Keratinocyte (primary cell): ENCODE measurements at regions not wholly inside any gene's neighbourhood (a gene's known extent, or its start where the extent isn't known, plus 50 kb on each side); places are given as distances from the start of the nearest gene placed in this dataset.

Experiments used
- DNase-seq: peaks from one replicate; pipeline ENCODE4 v3.0.0-alpha.2; 2011; ENCODE audit warnings: low read depth, missing footprints, low spot score
- FAIRE-seq: peaks from 2 replicates; lab custom pipeline; 2011; peaks lifted over from hg19 to GRCh38; lab: Jason Lieb, UNC
- H2AFZ ChIP-seq: 2 replicates; pipeline ENCODE4 v1.6.0; 2012; ENCODE audit warnings: low read length, control low read depth, inconsistent platforms; ENCODE audit not compliant: control insufficient read depth
- H3K27ac ChIP-seq: 2 replicates; pipeline ENCODE4 v1.5.1; 2011; ENCODE audit warnings: low read length; ENCODE audit not compliant: control insufficient read depth, insufficient read depth
- H3K27me3 ChIP-seq: 3 replicates; pipeline ENCODE4 v1.6.0; 2011; ENCODE audit warnings: low read length; ENCODE audit not compliant: control insufficient read depth, insufficient read depth; ENCODE audit errors: extremely low read depth
- H3K36me3 ChIP-seq, 2 experiments: 2 replicates in 1 of 2; 3 replicates in 1 of 2; pipeline ENCODE4 v1.5.1; 2011; ENCODE audit warnings: low read length in 2 of 2, mild to moderate bottlenecking in 1 of 2; ENCODE audit not compliant: control insufficient read depth in 2 of 2, insufficient read depth in 2 of 2; ENCODE audit errors: extremely low read depth in 1 of 2
- H3K4me1 ChIP-seq: 3 replicates; pipeline ENCODE4 v1.5.1; 2011; ENCODE audit warnings: low read length; ENCODE audit not compliant: control insufficient read depth, insufficient read depth; ENCODE audit errors: extremely low read depth
- H3K4me2 ChIP-seq: 3 replicates; pipeline ENCODE4 v1.6.0; 2011; ENCODE audit warnings: low read depth, low read length; ENCODE audit not compliant: control insufficient read depth, insufficient read depth; ENCODE audit errors: extremely low read depth
- H3K4me3 ChIP-seq, 3 experiments: fragments of 200-600 bp in 1 of 3; sonication (generic) in 1 of 3; 2 replicates in 2 of 3; 3 replicates in 1 of 3; pipeline ENCODE4 v1.5.1; 2011 to 2016; ENCODE audit warnings: low read length in 3 of 3, mild to moderate bottlenecking in 3 of 3, control low read depth in 2 of 3, inconsistent platforms in 1 of 3, low read depth in 1 of 3, mixed read lengths in 1 of 3, mixed run types in 1 of 3, moderate library complexity in 1 of 3; ENCODE audit not compliant: control insufficient read depth in 2 of 3, insufficient read depth in 2 of 3; ENCODE audit errors: extremely low read depth in 1 of 3
- H3K79me2 ChIP-seq: 2 replicates; pipeline ENCODE4 v1.6.0; 2012; ENCODE audit warnings: low read length; ENCODE audit not compliant: control insufficient read depth, insufficient read depth
- H3K9ac ChIP-seq: 3 replicates; pipeline ENCODE4 v1.6.0; 2011; ENCODE audit warnings: low read length; ENCODE audit not compliant: control insufficient read depth, insufficient read depth; ENCODE audit errors: extremely low read depth
- H3K9me1 ChIP-seq: 3 replicates; pipeline ENCODE4 v1.6.0; 2011; ENCODE audit warnings: low read length; ENCODE audit not compliant: control insufficient read depth, insufficient read depth; ENCODE audit errors: extremely low read depth
- H3K9me3 ChIP-seq: 2 replicates; pipeline ENCODE4 v1.5.1; 2012; ENCODE audit warnings: low read depth, low read length; ENCODE audit not compliant: control insufficient read depth
- H4K20me1 ChIP-seq: 3 replicates; pipeline ENCODE4 v1.6.0; 2011; ENCODE audit warnings: low read length; ENCODE audit not compliant: control insufficient read depth, insufficient read depth; ENCODE audit errors: extremely low read depth
- CTCF ChIP-seq, 3 experiments: IDR thresholded peaks in 1 of 3; conservative IDR thresholded peaks in 1 of 3; optimal IDR thresholded peaks in 1 of 3; 2 replicates in 2 of 3; 3 replicates in 1 of 3; pipeline versions ENCODE3 to v1.5.1; 2011; ENCODE audit warnings: low read length in 3 of 3, mild to moderate bottlenecking in 3 of 3, moderate library complexity in 2 of 3, control low read depth in 1 of 3, inconsistent platforms in 1 of 3; ENCODE audit not compliant: insufficient read depth in 2 of 3; ENCODE audit errors: extremely low read depth in 1 of 3
- EZH2 ChIP-seq: IDR thresholded peaks from one replicate; pipeline ENCODE4 v1.6.1; 2012; ENCODE audit warnings: inconsistent platforms, mild to moderate bottlenecking, low read length, moderate library complexity
- dilution Hi-C: fragments of 300-500 bp; cut with MboI; formaldehyde crosslinking; loops from one replicate; pipeline ENCODE4 v1.7.0; 2020; ENCODE audit warnings: low sequenced_read_pairs; ENCODE audit not compliant: extremely low pct_ligation_motif_present

- FAIRE-seq (no peak), DNase-seq (no peak)
- no peaks in the 10 kb centered on the region for H3K27me3 ChIP-seq
- no peaks in the 10 kb centered on the region for H3K36me3 ChIP-seq
- H2AFZ ChIP-seq, result no peak overlapping the region
- H3K9ac ChIP-seq, result no peak overlapping the region
- H4K20me1 ChIP-seq, result no peaks in the 10 kb centered on the region
- H3K9me3 ChIP-seq, result no peaks in the 10 kb centered on the region
- dilution Hi-C loops, result no loop called here
- H3K4me3 ChIP-seq, result no peak overlapping the region
- no peaks in the 10 kb centered on the region for H3K79me2 ChIP-seq
- TF ChIP-seq CTCF (optimal IDR thresholded peaks at IDR 0.05 in 1 of 3, IDR thresholded peaks at IDR 0.05 in 1 of 3, conservative IDR thresholded peaks at IDR 0.05 in 1 of 3; ENCODE audit: extremely low read depth in 1 of 3, insufficient read depth in 2 of 3, low read length in 3 of 3) (no peak), EZH2 (no peak)
- no peak overlapping the region for H3K4me2 ChIP-seq
- H3K27ac ChIP-seq, result no peak overlapping the region
- peaks cover 6% of the 10 kb centered on the region for H3K4me1 ChIP-seq
- no peaks in the 10 kb centered on the region for H3K9me1 ChIP-seq
Observed at GRCh38 chr3:59531066-59531745, 481.4 kb upstream of the CFAP20DC start.

DNA sequence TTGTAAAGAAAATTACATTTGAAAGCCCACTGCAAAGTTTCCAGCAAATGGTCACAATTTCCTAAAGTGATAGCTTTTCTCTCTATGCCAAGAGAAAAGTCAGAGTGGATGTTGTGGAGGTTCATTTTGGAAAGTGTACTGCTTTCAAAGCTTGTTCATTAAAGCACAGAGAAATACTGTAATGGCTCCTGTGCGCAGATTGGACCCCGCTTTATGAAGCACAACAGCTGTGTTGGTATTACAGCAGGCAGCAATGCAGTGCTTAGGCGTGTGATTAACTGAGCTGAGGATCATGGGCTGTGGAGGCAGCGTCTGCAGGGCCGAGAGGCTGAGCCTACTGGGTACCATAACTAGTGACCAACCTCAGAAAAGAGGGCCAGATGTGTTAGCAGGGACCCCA, 478.4 kb upstream of the CFAP20DC start:
- TF ChIP-seq CTCF (optimal IDR thresholded peaks at IDR 0.05 in 1 of 3, IDR thresholded peaks at IDR 0.05 in 1 of 3, conservative IDR thresholded peaks at IDR 0.05 in 1 of 3; ENCODE audit: extremely low read depth in 1 of 3, insufficient read depth in 2 of 3, low read length in 3 of 3) (no peak), EZH2 (no peak)
- dilution Hi-C loops, result no loop called here
- no peak for FAIRE-seq

More for the DNA sequence above, 478.4 kb upstream of the CFAP20DC start:
- no peaks in the 10 kb centered on the region for H3K4me1 ChIP-seq
- no peaks in the 10 kb centered on the region for H4K20me1 ChIP-seq
- no peak overlapping the region for H3K4me2 ChIP-seq
- no peak for DNase-seq
- H3K9me3 ChIP-seq, result no peaks in the 10 kb centered on the region
- H3K4me3 ChIP-seq, result no peak overlapping the region
- no peaks in the 10 kb centered on the region for H3K79me2 ChIP-seq
- no peak overlapping the region for H3K27ac ChIP-seq
- no peak overlapping the region for H3K9ac ChIP-seq
- no peak overlapping the region for H2AFZ ChIP-seq
- peaks cover 3% of the 10 kb centered on the region for H3K27me3 ChIP-seq
- H3K36me3 ChIP-seq, result no peaks in the 10 kb centered on the region
- H3K9me1 ChIP-seq, result no peaks in the 10 kb centered on the region
